DLD1 (cell line): ENCODE measurements at regions not wholly inside any gene's neighbourhood (a gene's known extent, or its start where the extent isn't known, plus 50 kb on each side); places are given as distances from the start of the nearest gene placed in this dataset.
"Not testable (repeated sequence)": the region's sequence is repeated elsewhere in the genome, so short reads cannot be mapped to it uniquely, and the experiment has no call there.

ENCODE experiments used
- in situ Hi-C: cut with HindIII; loops from 2 replicates; pipeline ENCODE4 v1.10.0; 2017; ENCODE audit warnings: low sequenced_read_pairs

- in situ Hi-C loops, result no loop called here
Observed at GRCh38 chr15:36428102-36428845, 151.2 kb upstream of the CDIN1 start.

- in situ Hi-C loops, result no loop called here
Observed at GRCh38 chr15:36429707-36430106, 149.7 kb upstream of the CDIN1 start.

- in situ Hi-C loops, result no loop called here
Observed at GRCh38 chr15:36430280-36430679, 149.1 kb upstream of the CDIN1 start.

GRCh38 chr15:36430726-36431265 lies 148.6 kb upstream of the CDIN1 start:
- in situ Hi-C loops, result no loop called here

GRCh38 chr15:36432161-36432560 lies 147.3 kb upstream of the CDIN1 start:
- in situ Hi-C loops, result no loop called here

- in situ Hi-C loops, result no loop called here
Observed at GRCh38 chr15:36434177-36434576, 145.2 kb upstream of the CDIN1 start.

GRCh38 chr15:36438499-36438898 lies 140.9 kb upstream of the CDIN1 start:
- in situ Hi-C loops, result no loop called here

GRCh38 chr15:36447373-36447772 lies 132.1 kb upstream of the CDIN1 start:
- in situ Hi-C loops, result no loop called here

- in situ Hi-C loops, result no loop called here
Observed at GRCh38 chr15:36448418-36448817, 131.0 kb upstream of the CDIN1 start.

- in situ Hi-C loops, result no loop called here
Observed at GRCh38 chr15:36449084-36449661, 130.3 kb upstream of the CDIN1 start.

GRCh38 chr15:36449662-36450145 lies 129.7 kb upstream of the CDIN1 start:
- in situ Hi-C loops, result no loop called here

- in situ Hi-C loops, result not testable (repeated sequence)
Observed at GRCh38 chr15:36454244-36454643, 125.2 kb upstream of the CDIN1 start.

GRCh38 chr15:36458411-36458810 lies 121.0 kb upstream of the CDIN1 start:
- in situ Hi-C loops, result no loop called here

- in situ Hi-C loops, result no loop called here
Observed at GRCh38 chr15:36465304-36465703, 114.1 kb upstream of the CDIN1 start.

GRCh38 chr15:36468746-36469145 lies 110.7 kb upstream of the CDIN1 start:
- in situ Hi-C loops, result no loop called here

GRCh38 chr15:36469311-36469966 lies 110.0 kb upstream of the CDIN1 start:
- in situ Hi-C loops, result no loop called here

- in situ Hi-C loops, result no loop called here
Observed at GRCh38 chr15:36472672-36473071, 106.8 kb upstream of the CDIN1 start.

- in situ Hi-C loops, result loop anchor here (5.0 kb wide), 1 partner anchor 61 kb away; no protein-coding TSS in a partner anchor
Observed at GRCh38 chr15:36478561-36478960, 100.9 kb upstream of the CDIN1 start.

- in situ Hi-C loops, result loop anchor here (5.0 kb wide), 1 partner anchor 62 kb away; no protein-coding TSS in a partner anchor
Observed at GRCh38 chr15:36479200-36479896, 100.1 kb upstream of the CDIN1 start.

- in situ Hi-C loops, result no loop called here
Observed at GRCh38 chr15:36481156-36481555, 98.3 kb upstream of the CDIN1 start.

GRCh38 chr15:36483409-36483808 lies 96.0 kb upstream of the CDIN1 start:
- in situ Hi-C loops, result no loop called here
